Activated CD8-positive, alpha-beta memory T cell treated with anti-CD3 and anti-CD28 coated beads for 48 hours (primary cell): ENCODE measurements at regions not wholly inside any gene's neighbourhood (a gene's known extent, or its start where the extent isn't known, plus 50 kb on each side); places are given as distances from the start of the nearest gene placed in this dataset.
"Not testable (repeated sequence)": the region's sequence is repeated elsewhere in the genome, so short reads cannot be mapped to it uniquely, and the experiment has no call there.

ENCODE experiments used
- DNase-seq, 3 experiments: peaks; one replicate each; pipeline ENCODE4 v3.0.0-alpha.2; 2020; ENCODE audit warnings: low read depth in 2 of 3, low spot score in 2 of 3

DNA sequence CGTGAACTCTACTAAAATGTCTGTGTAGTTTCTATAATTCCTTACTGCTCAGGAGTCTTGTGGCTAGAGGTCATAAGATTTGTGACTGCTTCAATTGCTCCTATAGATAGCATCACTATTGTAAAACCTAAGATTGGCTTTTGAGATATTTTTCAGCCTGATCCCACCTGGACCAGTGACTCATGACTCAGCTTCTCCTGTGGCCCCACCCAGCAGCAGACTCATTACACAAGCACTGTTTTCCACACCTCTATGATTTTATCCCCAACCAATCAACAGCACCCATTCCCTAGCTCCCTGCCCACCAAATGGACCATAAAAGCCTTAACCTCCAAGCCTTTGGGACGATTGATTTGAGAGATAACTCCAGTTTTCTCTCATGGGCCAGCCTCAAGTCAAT is 1157.0 kb upstream of the INTU start:
- no peak for DNase-seq

DNA sequence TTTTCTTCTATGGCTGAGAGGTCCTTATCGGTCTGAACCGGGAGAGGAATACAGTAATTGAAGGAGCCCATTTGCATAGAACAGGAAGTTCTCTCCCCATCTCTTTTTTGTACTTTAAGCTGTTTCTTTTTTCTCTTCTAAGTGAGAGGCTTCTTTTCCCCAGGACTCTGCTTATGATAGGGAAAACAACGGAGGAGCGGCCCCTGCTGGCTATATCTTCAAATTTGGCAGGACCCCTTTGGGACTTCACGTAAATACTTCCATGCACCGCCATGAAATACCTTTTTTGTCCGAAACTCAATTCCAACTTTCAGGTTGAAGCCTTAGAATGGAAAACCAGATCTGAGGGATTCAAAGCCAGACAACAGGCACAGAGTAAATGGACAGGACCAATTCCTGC is 1153.0 kb upstream of the INTU start:
- no peak for DNase-seq

DNA sequence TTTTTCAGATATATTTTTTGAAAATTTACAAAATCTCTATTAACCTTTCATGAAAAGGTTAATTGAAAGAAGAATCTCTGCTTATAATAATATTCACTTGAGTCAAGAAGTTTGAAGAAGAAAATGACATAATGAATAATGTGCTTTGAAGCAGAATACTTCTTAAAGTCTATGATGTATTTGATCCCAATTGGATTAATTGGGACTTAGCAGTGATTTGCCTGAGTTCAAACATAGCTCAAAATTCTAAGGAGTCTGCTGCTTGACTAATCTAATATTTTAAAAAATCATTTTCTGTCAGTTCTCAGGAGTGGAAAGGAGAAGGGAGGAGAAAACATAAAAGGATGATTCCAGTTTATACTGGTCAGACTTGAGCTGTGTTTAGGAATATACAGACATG is 1150.4 kb upstream of the INTU start:
- no peak for DNase-seq

DNA sequence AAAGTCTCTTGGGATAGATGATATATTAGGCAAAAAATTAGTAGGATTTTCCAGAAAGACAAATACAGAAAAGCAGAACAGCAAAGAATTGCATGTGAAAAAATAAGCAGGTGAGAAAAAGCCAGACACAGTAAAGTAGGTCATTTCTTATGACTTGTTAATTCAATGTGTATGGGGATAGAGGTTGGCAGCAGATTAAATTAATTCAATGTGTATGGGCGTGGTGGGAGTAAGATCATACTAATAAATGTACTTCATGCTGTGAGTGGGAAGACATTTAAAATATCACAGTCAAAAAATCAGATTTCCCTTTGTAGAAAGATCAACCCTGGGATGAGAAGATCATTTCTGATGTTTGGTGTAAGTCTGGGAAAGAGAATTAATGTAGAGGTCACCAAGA is 1146.4 kb upstream of the INTU start:
- no peak for DNase-seq

DNA sequence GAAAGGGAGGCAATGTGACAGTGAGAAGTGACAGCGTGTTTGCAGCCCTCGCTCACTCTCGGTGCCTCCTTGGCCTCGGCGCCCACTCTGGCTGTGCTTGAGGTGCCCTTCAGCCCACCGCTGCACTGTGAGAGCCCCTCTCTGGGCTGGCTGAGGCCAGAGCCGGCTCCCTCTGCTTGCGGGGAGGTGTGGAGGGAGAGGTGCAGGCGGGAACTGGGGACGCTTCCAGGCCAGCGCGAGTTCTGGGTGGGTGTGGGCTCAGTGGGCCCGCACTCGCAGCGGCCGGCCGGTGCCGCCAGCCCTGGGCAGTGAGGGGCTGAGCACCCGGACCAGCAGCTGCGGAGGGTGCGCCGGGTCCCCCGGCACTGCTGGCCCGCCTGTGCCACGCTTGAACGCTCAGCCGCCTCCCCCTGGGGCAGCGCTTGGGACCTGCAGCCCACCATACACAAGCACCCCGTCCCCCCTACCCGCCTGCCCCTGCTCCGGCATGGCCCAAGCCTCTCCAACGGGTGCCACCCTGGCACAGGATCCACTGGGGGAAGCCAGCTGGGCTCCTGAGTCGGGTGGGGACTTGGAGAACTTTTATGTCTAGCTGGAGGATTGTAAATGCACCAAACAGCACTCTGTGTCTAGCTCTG is 1142.8 kb upstream of the INTU start:
- DNase-seq, result no peak

DNA sequence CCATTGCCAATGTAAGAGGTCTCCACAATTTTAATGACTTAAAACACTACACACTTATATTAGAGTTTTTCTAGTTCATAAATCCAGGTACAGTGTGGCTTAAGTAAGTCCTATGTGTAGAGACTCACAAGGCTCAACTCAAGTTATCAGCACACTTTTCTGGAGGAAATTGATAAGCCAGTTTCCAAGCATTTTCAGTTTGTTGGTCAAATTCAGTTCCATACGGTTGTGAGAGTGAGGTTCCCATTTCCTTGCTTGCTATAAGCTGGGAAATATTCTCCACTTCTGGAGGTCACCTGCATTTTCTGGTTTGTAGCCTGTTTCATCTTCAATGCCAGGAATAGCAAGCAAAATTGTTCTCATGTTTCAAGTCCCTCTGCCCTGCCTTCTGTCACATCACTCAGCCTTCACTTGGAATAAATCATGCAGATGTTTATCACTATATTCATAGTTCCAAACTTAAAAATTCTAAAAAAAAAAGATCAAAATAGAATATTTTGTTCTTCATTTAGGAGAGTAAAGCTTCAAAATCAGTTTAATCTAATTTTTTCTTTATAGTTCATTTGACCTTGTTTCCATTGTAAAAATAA is 1137.5 kb upstream of the INTU start:
- DNase-seq, result no peak

DNA sequence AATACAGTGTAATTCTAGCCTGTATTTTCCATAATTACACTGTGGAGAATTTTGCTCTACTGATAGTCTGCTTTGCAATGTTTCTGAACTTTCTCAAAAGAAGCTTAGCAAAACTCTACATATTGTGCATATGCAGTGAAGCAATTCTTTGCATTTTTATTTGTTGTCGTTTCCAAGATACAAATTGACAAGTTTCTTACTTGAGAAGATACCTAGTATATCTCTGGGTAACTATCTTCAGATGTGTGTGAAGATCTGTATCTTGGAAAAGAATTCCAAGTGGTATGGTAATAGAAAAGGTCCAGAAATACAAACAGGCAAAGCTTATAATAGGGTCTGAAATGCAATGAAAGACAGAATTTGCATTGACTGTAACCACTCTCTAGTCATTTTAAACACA is 1119.8 kb upstream of the INTU start:
- DNase-seq, result no peak

DNA sequence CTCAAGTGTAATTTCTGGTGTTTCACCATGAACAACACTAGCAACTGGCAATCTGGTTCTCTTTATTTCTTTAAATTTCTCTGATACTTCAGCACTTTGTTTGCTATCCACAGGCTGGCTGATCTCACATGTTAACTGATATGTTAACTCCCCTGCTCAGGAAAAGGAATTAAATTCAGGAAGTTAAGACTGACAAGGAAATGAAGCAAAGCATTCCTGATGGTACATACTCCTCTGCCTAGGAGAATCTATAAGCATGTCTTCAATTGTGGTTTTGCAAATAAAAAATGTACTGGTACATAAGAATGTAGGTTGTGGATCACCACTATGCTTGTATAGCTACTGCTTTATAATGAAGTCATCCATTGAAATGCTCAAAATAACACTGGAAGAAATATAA is 1119.2 kb upstream of the INTU start:
- DNase-seq, result no peak

DNA sequence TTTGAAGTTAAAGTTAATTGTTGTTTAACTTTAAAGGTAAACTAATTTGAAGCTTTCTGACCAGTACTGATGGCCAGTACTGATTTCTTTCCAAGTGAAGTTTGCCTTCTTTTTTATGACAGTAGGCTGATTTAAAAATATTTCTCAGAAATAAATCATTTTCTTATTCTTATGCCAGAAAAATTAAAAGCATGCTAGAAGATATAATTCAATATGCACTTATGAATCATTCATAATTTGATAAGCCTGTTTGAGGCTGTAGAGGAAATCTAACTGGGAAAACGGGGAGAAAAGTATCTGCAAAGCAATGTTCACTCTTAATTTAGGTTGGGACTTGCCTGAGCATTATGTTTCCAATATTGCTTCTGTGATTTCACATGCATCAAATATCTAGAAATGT is 1112.0 kb upstream of the INTU start:
- DNase-seq, result no peak

DNA sequence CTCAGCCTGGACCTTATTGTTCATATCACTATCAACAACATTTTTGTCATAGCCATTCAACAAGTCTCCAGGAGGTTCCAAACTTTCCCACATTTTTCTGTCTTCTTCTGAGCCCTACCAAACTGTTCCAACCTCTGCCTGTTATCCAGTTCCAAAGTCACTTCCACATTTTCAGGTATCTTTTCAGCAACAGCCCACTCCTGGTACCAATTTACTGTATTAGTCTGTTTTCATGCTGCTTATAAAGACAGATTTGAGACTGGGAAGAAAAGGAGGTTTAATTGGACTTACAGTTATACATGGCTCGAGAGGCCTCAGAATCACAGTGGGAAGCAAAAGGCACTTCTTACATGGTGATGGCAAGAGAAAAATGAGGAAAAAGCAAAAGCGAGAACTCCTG is 1107.4 kb upstream of the INTU start:
- not testable (repeated sequence) for DNase-seq

DNA sequence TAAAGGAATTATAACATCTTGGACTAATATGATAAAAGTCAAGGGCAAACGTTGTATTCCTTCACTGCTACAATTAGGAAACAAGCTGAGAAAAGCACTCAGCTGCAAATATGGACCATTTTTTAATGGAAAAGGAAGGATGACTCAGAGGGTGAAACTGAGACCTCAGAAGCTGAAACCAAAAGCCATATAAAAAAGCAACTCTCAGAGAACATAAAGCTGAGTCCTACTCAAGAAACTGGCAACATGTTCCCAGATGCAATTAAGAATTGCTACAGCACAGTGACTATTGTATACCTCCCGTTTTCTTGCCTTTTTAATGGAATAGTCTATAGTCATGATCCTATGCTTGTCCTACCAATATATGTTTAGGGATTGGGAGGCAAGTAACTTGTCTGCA is 1106.4 kb upstream of the INTU start:
- no peak for DNase-seq

DNA sequence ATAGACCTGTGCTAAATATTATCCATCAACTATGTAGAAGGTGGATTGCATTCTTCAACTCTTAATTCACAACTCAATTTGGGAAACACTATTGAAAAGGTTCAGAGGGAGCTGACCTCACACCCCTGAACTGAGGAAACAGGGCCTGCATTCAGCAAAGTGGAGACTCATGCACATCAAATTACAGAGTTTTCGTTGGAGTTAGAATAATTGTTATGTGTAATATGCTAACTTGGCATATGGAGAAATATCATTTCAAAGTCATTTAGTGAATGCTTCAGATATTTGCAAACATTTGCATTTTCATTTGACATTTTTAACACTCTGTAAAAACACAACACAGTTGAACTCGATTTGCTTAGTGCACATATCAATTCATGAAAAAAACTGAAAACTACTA is 1102.8 kb upstream of the INTU start:
- no peak for DNase-seq

DNA sequence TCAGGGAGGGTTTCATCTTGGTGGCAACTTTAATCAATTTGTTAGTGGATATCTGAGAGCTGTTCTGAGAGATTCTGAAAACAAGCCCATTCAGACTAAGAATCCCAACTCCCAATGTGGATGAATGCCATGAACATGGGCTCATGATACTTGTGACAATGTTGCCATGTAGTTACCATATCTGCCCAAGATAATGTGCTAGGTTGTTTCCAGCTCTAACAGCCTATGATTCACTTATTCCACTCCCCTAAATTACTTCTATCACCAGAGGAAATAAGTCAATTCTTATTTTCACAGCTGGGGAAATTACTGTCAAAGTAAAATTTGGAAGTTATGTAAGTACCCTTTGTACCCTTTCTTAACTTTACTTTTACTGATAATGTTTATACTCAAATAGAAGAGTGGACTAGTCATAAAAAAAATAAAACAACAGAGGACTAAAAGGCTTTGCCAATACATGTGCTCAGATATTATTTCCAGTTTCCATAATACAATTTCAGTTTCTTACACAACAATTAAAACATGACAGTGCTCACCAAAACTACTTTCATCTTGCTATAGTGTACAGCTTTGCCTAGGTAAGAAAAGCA is 1101.7 kb upstream of the INTU start:
- DNase-seq, result no peak

DNA sequence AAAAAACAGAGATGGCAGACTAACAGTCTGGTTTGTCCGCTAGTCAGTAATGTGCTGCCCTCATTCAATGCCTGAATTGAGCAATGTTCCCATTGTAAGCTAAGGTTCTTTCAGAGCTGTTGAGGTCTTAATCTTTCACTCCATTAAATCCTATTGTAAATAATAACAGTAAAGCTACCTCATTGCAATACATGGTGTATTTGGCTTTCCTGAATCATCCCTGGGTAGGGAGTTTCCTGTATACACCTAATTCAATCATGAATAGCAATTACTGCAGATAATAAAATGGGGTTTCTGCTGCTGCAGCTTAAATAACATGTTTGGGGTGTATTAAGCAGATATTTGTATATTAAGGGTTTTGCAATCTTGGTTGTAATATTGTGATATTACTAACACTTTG is 1100.2 kb upstream of the INTU start:
- no peak for DNase-seq

DNA sequence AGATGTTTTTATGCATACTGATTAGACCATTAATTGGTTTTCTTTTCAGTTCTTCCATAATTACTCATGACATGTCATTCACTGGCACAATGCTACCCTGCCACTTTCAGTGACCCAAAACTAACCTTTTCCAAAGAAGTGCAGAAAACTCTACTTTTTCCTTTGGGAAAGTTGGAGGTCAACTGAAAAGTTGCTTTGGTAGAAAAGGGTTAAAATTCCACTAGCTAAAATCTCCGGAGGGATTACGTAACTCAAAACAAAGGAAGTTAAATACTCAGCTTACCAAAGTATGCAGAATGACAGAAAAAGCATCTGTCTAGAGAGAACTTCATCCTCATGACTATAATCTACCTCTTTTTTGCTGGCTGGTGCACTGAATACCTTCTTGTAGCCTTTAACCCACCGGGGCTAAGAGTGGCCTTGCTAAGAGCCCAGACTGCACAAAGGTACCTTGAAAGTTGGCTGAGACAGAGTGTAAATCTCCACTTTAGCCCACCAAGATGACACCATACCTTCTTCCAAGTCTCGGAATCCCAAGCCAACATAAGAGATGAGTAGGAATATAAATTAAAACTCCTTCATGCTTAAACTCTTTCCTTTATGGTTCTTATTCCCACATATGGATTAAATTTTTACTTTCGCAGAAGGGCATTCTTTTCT is 1099.5 kb upstream of the INTU start:
- no peak for DNase-seq

DNA sequence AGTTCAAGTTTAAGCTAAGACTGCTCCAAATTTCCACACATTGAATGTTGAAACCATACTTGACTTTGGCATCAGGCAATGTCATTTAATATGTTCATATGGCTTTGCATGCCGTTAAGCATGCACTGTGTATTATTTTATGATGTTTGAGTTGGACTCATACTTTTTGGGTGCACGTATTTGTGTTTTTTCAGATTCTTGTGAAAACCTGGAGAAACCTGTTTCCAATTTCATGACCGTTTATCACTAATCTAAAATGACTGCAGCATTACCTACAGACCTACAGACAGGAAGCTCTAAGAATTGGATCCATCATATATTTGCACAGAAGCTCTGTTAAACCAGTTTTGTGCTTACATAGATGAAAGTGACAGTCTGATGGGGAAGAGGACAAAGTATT is 1093.0 kb upstream of the INTU start:
- DNase-seq, result no peak

DNA sequence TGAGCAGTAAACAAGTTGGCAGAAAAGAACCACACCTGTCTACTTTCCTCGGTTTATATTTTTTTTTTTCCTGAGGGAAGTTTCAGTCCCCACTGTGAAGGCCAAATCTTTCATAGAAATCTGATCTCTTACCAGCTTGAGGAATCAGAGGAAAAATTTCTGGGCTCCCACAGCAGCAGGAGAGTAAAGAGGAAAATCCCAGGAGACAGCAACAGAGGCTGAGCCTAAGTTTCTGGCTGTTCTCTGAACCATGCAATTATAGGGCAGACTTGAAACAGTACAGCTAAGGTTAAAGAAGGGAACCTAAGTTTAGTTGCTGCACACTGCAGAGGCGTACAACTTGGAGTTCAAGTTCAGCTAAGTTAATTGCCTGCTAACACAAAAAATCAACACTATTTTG is 1090.9 kb upstream of the INTU start:
- no peak for DNase-seq

DNA sequence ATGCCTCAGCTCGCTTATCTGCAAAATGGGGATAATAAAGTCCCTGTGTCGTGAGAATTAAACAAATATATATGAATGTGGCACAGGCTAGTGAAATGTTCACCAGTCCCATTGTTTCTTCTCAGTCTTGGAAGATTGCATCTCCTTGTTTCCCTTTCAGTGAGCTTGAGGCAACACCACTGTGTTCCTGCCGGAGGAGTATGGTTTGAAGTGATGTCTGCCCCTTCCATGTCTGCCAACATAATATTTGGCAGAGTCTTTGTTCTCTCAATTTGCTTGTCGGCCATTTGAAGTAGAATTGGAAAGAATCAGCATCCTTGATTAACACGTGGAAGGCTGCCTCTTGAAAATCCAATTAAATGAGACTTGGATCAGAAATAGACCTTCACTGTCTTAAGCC is 1088.5 kb upstream of the INTU start:
- no peak for DNase-seq

DNA sequence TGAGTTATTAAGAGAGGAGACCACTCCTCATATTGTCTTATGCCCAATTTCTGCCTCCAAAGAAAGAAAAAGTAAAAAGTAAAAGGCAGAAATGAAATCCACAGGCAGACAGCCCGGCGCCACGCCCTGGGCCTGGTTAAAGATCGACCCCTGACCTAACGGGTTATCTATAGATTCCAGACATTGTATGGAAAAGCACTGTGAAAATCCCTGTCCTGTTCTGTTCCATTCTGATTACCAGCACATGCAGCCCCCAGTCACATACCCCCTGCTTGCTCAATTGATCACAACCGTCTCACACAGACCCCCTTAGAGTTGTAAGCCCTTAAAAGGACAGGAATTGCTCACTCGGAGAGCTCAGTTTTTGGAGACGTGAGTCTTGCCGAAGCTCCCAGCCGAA is 1086.6 kb upstream of the INTU start:
- not testable (repeated sequence) for DNase-seq

DNA sequence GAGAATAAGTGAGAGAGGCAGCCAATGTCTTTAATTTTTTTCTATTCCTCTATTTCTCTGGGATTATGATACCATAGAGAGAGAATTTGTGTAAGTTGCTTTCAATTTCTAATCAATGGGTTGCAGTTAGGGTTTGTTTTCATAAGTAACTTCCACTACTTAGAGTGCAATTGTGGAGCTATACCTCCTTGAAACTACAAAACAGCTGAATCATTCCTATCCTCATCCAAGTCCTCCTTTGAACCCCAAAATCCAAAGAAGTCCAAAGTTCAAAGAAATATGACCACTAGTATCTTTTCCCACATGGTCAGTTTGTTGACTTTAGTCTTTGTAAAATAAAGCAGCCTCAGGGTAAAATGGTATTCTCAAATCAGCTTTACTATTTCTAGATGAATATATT is 1085.4 kb upstream of the INTU start:
- DNase-seq, result no peak

DNA sequence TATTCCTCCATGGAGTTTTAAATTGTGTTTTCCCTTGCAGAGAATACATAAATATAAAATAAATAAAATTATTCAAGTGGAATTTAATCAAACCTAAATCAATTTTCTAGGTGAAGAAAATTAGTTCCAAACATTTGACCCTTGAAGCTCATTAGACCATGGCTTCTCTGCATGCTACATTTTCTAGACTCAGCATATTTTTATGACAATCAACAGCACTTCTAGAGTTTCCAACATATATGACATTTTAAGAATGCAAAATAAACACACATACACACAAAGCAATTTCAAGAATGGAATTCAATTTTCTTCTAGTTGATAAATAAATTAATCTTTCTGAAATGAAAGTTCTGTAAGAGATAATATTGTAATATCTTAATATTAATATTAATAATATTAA is 1083.9 kb upstream of the INTU start:
- no peak for DNase-seq

DNA sequence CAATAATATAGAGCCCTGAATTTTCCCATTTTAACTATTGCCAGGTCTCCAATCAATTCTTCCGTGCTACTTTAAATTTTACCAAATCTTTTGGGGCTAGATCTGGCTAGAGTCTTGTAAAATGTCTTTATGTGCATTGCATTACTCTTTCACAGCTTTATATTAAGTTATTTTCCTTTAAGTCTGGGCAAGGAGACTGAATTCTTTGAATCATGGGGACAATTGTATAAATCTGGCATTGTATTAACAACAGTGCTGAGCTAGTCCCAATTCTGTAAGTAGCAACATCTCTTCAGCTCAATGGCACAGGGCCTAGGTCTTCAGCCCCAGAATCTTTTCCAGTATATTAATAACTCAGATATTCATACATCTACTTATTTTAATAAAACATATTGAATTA is 1080.4 kb upstream of the INTU start:
- no peak for DNase-seq

DNA sequence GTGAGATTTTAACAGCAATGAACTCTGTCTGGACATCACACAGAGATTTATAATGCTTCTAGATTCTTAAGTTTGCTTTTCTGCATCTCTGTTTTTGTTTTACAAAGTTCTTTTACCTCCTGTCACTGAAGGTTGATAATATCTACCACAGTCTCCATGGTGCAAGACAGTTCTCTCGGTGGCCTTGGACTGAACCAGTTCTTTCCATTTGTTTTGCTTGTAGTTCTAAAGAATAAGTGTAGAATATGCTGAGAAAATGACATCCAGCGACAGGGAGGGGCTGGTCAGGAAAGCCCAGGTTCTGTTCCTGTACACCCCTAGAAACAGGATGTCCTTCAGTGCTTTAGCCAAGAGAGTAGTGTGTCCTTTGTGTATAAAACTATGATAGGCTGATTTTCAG is 1079.5 kb upstream of the INTU start:
- DNase-seq, result no peak
